NCI-H524 treated with DMSO at 0.1 percent for 48 hours (cell line): ENCODE measurements at regions not wholly inside any gene's neighbourhood (a gene's known extent, or its start where the extent isn't known, plus 50 kb on each side); places are given as distances from the start of the nearest gene placed in this dataset.
"Not testable (repeated sequence)": the region's sequence is repeated elsewhere in the genome, so short reads cannot be mapped to it uniquely, and the experiment has no call there.

Experiments used
- DNase-seq: peaks from one replicate; lab custom pipeline; 2025; lab: John Stamatoyannopoulos, UW

DNA sequence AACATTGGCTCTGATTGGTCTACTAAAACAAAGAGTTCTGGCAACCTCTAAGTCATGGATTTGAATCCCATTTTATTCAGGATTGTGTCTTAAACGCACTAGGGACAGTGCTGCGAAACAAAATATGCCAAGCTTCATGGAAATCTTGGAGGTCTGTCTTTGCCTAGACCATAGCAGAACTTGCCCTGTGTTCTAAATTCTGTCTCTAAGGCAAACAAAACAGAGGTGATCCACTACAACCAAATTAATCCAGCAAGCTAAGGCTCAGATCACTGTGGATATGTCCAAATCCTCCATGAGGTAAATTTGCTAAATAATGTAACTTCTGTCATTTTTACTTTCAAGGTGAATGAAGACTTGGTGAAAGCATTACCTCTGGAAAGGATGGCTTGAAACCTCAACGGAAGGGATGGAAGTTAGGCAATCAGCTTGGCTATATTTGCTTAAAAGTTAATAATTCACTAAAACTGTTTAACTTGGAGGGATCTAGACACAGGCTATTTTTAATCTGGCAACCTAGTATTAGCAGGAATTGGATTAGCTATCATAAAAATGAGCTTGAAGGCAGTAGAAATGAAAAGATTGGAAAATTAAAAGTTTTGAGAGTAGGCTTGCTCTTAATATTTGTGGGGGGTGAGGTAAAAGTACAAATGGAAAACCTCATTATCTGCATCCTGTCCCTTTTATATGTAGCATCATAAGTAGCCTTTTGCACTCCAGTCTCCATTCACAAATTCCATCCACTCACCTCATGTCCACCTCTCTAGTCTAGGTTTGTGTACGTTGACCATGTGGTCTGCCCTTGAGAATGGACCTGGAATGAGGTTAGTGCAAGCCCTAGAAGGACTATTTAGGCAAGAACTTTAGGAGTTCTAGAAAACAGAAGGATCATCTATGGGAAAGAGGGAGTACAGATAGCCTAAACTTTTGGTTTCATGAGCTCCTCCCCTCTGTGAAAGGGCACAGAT, 176.2 kb downstream of the SMC2 start:
- DNase-seq = no peak

GRCh38 chr9:104276709-104277245, 182.7 kb downstream of the SMC2 start:
- no peak for DNase-seq

GRCh38 chr9:104278929-104279496, 184.9 kb downstream of the SMC2 start:
- DNase-seq = no peak

DNA sequence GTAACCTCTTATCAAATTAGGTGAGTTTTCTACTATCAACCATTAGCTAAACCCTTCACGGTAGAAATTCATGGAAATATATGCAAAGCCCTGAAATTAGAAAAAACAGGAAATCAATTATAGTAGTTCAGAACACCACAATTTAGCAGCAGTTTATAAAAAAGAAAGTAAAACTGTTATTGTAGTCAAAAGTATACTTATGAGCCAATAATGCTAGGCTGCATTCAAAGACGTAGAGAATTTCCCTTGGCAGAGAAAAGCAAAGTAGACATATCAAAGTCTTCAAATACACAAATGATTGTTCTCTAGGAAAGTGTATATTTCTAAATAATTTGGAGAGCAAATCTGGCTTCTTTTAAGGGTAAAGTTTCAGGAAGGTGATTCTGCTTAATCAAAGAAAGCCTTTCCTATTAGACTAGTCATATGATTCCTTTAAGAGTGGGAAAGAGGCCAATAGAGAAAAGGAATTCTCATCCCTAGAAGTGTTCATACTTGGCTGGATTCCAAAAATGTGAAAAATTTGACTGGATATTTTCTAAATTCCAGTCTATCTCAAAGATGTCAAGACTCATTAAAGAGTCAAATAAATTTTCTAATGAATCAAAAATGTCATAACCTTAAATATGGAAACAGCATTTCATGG, 185.5 kb downstream of the SMC2 start:
- DNase-seq = no peak

DNA sequence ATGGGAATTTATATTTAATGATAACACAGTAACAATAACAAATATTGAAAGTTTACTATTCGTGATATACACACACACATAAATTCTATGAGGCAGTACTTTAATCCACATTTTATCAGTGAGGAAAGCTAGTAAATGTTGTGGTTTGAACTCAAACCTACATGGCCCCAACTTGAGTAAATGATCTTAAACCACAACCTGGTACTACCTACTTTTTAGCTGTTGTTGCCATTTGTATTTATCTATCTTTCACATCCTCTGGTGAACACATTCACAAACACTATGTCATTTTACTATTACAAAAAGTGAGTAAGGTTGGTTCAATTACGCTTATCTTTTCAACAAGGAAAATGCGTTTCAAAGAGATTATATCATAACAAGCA, 186.1 kb downstream of the SMC2 start:
- no peak for DNase-seq

DNA sequence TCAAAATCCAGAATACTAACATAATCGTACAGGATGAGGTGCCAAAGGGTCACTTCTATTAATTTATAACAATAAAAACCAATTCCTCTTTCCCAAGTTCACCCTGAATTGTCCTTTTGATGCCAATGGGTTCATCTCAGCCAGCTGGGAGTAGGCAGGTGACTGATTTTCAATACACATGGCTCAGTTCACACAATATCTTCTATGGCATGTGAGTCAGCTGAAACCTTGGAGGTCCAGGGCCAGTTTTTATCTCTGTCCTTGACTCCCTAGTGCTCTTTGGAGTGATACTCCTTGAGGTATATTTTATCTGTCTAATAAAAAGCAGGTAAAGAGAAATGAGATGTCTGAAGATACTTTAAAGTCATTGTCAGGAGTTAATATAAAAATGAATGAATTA, 186.6 kb downstream of the SMC2 start:
- no peak for DNase-seq

DNA sequence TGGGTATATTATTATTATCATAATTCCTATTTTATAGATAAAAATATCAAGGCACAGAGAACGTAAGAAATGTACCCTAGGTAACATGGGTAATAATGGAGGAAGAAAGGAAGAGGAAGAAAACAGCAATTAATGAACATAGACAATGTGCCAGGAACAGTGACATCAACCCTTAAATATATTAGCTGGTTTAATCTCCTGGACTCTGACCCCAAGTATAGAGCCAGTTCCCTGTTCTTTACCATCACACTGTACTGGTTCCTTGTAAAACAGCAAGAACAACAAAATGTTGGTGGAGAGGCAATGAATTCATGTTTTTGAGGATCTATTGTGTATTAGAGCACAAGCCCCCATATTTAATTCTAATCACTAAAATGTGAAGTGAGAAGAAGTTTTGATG, 192.1 kb downstream of the SMC2 start:
- DNase-seq = no peak

- no peak for DNase-seq
Observed at GRCh38 chr9:104286799-104287198, 192.7 kb downstream of the SMC2 start.

GRCh38 chr9:104287253-104287878, 193.3 kb downstream of the SMC2 start:
- no peak for DNase-seq

DNA sequence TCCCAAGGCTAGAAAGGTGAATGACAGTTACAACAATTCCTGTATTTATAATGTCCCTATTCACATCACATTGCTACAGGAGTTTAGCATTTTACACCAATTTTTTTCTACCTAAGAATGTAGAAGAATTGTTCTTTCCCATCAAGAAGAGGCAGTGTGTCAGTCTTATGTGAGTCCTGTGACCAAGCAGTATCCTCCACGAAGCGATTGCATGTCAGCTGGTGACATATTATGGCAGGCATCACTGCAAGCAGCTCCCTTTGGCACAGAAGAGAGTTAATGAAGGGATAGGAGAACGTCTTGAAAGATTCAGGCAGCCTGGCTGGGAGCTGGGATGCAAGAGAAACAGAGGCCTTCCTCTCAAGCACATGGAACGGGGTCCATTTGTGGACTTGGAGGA, 199.8 kb downstream of the SMC2 start:
- DNase-seq = no peak

DNA sequence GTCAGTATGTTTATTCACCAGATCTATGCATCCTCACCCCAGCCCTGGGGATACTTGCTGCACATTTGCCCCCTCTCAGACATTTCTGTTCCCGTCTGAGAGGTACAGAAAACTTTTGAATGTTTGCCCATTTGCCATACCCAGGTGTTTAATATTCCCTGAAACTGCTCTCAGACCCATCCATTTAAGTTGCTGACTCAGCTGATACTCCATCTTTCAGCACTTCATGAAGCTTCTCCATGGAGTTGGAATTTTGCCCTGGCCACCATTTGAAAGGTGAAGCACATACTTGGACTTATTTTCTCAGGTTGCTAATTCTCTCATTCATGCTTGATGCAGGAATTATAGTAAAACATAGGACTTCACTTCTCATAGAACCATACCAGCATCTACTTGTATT, 203.9 kb upstream of the OR13F1 start:
- DNase-seq = no peak

GRCh38 chr9:104301755-104302154, 202.3 kb upstream of the OR13F1 start:
- DNase-seq = no peak

DNA sequence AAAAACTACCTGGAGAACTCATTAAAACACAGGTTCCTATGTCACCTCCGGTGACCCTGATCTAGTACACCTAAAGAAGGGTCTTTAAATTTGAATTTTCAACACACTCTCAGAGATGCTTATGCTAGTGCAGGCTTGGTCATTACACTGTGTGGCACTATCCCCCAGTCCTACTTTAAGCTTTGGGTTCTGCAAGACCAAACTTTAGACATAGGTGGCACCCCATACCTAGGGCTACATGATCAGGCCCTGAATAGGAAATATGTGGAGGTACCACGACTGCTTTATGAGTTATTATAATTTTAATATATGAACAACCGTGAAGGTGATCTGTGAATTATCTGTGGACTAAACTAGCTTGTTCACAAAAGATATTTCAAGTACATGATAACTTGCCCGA, 201.3 kb upstream of the OR13F1 start:
- no peak for DNase-seq

GRCh38 chr9:104304925-104305324, 199.1 kb upstream of the OR13F1 start:
- DNase-seq = no peak

DNA sequence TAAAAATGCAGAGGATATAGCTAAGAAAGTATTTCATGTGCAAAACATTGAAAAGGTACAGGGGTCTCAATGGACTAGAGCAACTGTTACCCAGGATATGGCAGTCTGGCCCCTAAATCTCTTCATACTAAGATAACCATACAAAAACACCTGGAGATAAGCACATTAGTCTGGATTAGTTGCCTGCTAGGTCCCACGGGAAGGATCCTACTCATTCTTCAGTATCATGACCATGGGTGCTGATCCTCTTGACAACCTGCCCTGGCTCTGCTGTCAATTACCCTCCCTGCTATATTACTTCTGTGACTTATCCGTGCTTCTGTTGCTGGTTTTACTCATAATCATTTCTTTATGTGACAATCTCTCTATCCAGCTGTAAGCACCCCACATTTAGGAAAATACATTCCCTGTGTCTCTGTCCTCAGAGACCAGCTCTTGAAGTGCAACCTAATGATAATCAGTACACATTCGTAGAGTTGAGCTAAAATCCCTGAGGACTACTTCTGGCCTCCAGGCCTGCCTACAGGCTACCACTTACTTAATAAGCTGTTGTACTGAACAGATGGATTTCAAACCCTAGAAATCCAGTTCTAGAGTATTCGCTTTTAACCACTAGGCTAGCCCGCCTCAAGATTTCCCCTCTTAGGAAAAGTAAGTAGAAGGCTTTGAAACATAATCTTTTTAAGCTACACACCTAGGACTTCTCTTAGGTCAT, 190.5 kb upstream of the OR13F1 start:
- peak; percentile 98 for DNase-seq

- not testable (repeated sequence) for DNase-seq
Observed at GRCh38 chr9:104316201-104317009, 187.7 kb upstream of the OR13F1 start.

DNA sequence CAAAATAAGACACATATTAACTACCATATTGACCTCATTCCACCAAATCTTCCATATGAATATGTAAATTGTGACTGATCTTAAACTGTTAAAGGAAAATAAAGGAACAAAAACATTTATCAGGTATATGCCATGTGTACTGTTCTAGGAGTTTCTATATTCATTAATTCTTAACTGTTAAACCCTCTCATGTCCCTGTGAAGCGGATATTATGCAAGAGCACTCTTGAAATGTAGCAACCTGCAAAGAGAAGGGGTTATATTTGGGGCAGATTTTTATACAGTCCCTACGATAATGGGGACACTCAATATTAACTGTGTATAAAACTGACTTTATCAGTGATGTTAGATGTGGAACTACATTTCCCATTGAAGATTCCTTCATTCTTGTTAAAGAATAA, 184.9 kb upstream of the OR13F1 start:
- no peak for DNase-seq

GRCh38 chr9:104319685-104320084, 184.4 kb upstream of the OR13F1 start:
- DNase-seq = peak; percentile 100

DNA sequence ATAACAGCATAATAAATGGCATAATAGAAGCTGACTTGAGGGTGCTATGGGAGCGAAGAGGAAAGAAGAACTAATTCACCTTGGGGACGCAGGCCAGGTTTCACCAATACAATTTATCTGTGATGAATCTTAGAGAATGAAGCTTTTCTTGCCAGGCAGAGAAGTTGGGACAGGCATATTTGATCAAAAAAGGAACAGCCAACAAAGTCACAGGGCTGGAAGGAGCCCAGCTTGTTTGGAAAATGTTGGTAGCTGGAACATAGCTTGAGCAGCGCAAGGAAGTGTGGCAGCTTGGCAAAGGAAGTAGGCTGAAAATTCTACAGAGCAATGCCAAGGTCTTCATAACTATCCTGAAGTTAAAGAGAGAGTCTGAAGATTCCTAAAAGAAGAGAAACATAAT, 181.5 kb upstream of the OR13F1 start:
- no peak for DNase-seq

GRCh38 chr9:104323967-104324694, 179.9 kb upstream of the OR13F1 start:
- not testable (repeated sequence) for DNase-seq
